C4-2B (cell line): ENCODE measurements at regions not wholly inside any gene's neighbourhood (a gene's known extent, or its start where the extent isn't known, plus 50 kb on each side); places are given as distances from the start of the nearest gene placed in this dataset.

ENCODE experiments used
- ZFX ChIP-seq: fragments of 450-650 bp; IDR thresholded peaks from 2 replicates; pipeline ENCODE4 v1.6.1; 2017
- TF ChIP-seq, protein P1 (sequence below): fragments of 450-650 bp; conservative IDR thresholded peaks from 2 replicates; pipeline ENCODE4 v1.5.1; 2017; ENCODE audit warnings: mild to moderate bottlenecking

GRCh38 chr4:174170906-174171305 is 112.6 kb downstream of the FBXO8 start:
- TF ChIP-seq, protein P1, sequence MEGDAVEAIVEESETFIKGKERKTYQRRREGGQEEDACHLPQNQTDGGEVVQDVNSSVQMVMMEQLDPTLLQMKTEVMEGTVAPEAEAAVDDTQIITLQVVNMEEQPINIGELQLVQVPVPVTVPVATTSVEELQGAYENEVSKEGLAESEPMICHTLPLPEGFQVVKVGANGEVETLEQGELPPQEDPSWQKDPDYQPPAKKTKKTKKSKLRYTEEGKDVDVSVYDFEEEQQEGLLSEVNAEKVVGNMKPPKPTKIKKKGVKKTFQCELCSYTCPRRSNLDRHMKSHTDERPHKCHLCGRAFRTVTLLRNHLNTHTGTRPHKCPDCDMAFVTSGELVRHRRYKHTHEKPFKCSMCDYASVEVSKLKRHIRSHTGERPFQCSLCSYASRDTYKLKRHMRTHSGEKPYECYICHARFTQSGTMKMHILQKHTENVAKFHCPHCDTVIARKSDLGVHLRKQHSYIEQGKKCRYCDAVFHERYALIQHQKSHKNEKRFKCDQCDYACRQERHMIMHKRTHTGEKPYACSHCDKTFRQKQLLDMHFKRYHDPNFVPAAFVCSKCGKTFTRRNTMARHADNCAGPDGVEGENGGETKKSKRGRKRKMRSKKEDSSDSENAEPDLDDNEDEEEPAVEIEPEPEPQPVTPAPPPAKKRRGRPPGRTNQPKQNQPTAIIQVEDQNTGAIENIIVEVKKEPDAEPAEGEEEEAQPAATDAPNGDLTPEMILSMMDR: no peak
- no peak for TF ChIP-seq ZFX
